ENCODE measurements at regions not wholly inside any gene's neighbourhood (a gene's known extent, or its start where the extent isn't known, plus 50 kb on each side); places are given as distances from the start of the nearest gene placed in this dataset.

GRCh38 chr16:9370061-9370491 lies 278.6 kb downstream of the HAPSTR1 start:
- TF ChIP-seq CTCF (IDR thresholded peaks at IDR 0.05; ENCODE audit: insufficient read depth, low read depth, low read length) = no peak
- ChIA-PET CTCF (no interaction called here), POLR2A (no interaction called here)
- H3K36me3 ChIP-seq (ENCODE audit: control insufficient read depth, insufficient read depth, low read length) = no peaks in the 10 kb centered on the region
- H3K27me3 ChIP-seq (ENCODE audit: control insufficient read depth, insufficient read depth, low read length) = no peaks in the 10 kb centered on the region
- no peak overlapping the region for H3K4me3 ChIP-seq (ENCODE audit: low read depth, low read length)
- no peak for DNase-seq (ENCODE audit: low read depth)

GRCh38 chr16:9371713-9372448 lies 280.4 kb downstream of the HAPSTR1 start:
- DNase-seq (ENCODE audit: low read depth) = no peak
- CTCF ChIA-PET = no interaction called here
- POLR2A ChIA-PET = no interaction called here
- no peak overlapping the region for H3K4me3 ChIP-seq (ENCODE audit: low read depth, low read length)
- H3K36me3 ChIP-seq (ENCODE audit: control insufficient read depth, insufficient read depth, low read length) = no peaks in the 10 kb centered on the region
- TF ChIP-seq CTCF (IDR thresholded peaks at IDR 0.05; ENCODE audit: insufficient read depth, low read depth, low read length) = no peak
- H3K27me3 ChIP-seq (ENCODE audit: control insufficient read depth, insufficient read depth, low read length) = no peaks in the 10 kb centered on the region

- no peak for DNase-seq (ENCODE audit: low read depth)
- no peaks in the 10 kb centered on the region for H3K27me3 ChIP-seq (ENCODE audit: control insufficient read depth, insufficient read depth, low read length)
- no peak for TF ChIP-seq CTCF (IDR thresholded peaks at IDR 0.05; ENCODE audit: insufficient read depth, low read depth, low read length)
- CTCF ChIA-PET = no interaction called here
- H3K36me3 ChIP-seq (ENCODE audit: control insufficient read depth, insufficient read depth, low read length) = no peaks in the 10 kb centered on the region
- POLR2A ChIA-PET = no interaction called here
- H3K4me3 ChIP-seq (ENCODE audit: low read depth, low read length) = no peak overlapping the region
These were observed 281.8 kb downstream of the HAPSTR1 start for GRCh38 chr16:9372934-9373890.

- Histone ChIP-seq H3K27me3 (ENCODE audit: control insufficient read depth, insufficient read depth, low read length) (no peaks in the 10 kb centered on the region), H3K36me3 (ENCODE audit: control insufficient read depth, insufficient read depth, low read length) (no peaks in the 10 kb centered on the region), H3K4me3 (ENCODE audit: low read depth, low read length) (no peak overlapping the region)
- CTCF ChIA-PET = no interaction called here
- TF ChIP-seq CTCF (IDR thresholded peaks at IDR 0.05; ENCODE audit: insufficient read depth, low read depth, low read length) = no peak
- no peak for DNase-seq (ENCODE audit: low read depth)
- POLR2A ChIA-PET = no interaction called here
These were observed 282.6 kb downstream of the HAPSTR1 start for GRCh38 chr16:9374061-9374460.

GRCh38 chr16:9378876-9379275 lies 287.4 kb downstream of the HAPSTR1 start:
- DNase-seq (ENCODE audit: low read depth) = no peak
- Histone ChIP-seq H3K36me3 (ENCODE audit: control insufficient read depth, insufficient read depth, low read length) (no peaks in the 10 kb centered on the region), H3K27me3 (ENCODE audit: control insufficient read depth, insufficient read depth, low read length) (no peaks in the 10 kb centered on the region), H3K4me3 (ENCODE audit: low read depth, low read length) (no peak overlapping the region)
- no peak for TF ChIP-seq CTCF (IDR thresholded peaks at IDR 0.05; ENCODE audit: insufficient read depth, low read depth, low read length)
- POLR2A ChIA-PET = no interaction called here
- CTCF ChIA-PET = interaction anchor here (0.6 kb wide), 1 partner anchor 11 kb away, joined by 3 read pairs; no protein-coding TSS in a partner anchor

Data from BJ (cell line).